CD4-positive, alpha-beta T cell (primary cell): ENCODE measurements at regions not wholly inside any gene's neighbourhood (a gene's known extent, or its start where the extent isn't known, plus 50 kb on each side); places are given as distances from the start of the nearest gene placed in this dataset.

Source experiments
- ATAC-seq: fragments of 200-7000 bp; cut with Tn5 transposase; one replicate; pipeline ENCODE4 v1.10.0; 2022; ENCODE audit warnings: mild to moderate bottlenecking; ENCODE audit not compliant: poor library complexity
- CTCF ChIA-PET: fragments of 350-600 bp; sonication (Branson Sonifier 250); formaldehyde crosslinking; loops from one replicate; lab custom pipeline; 2021; ENCODE audit warnings: antibody characterized with exemption, inconsistent platforms; lab: Charles Lee
- POLR2A ChIA-PET: fragments of 350-600 bp; sonication (Branson Sonifier 250); formaldehyde crosslinking; loops from one replicate; lab custom pipeline; 2021; ENCODE audit warnings: antibody characterized with exemption, inconsistent platforms; lab: Charles Lee
- DNase-seq, 14 experiments: peaks; one replicate each; pipeline ENCODE4 v3.0.0-alpha.2; 2013 to 2020; ENCODE audit warnings: mixed read lengths in 2 of 14
- H3K27ac ChIP-seq, 2 donors: one replicate each; pipeline versions ENCODE4 v1.5.1 to v1.7.0; 2013; ENCODE audit warnings: low read length in 2 of 2, low read depth in 1 of 2, mild to moderate bottlenecking in 1 of 2
- H3K27me3 ChIP-seq, 2 experiments: 1 replicate in 1 of 2; 2 replicates in 1 of 2; pipeline versions ENCODE4 v1.6.1 to v1.7.0; 2013; ENCODE audit warnings: low read length in 2 of 2, control low read depth in 1 of 2, mild to moderate bottlenecking in 1 of 2, moderate library complexity in 1 of 2; ENCODE audit not compliant: insufficient read depth in 2 of 2, control insufficient read depth in 1 of 2
- H3K36me3 ChIP-seq: one replicate; pipeline ENCODE4 v1.6.1; 2013; ENCODE audit warnings: low read length, control low read depth; ENCODE audit not compliant: insufficient read depth
- H3K4me1 ChIP-seq: one replicate; pipeline ENCODE4 v1.6.1; 2013; ENCODE audit warnings: low read length, control low read depth; ENCODE audit not compliant: insufficient read depth
- H3K4me3 ChIP-seq: one replicate; pipeline ENCODE4 v1.5.1; 2013; ENCODE audit warnings: mild to moderate bottlenecking, low read length, moderate library complexity
- H3K9me3 ChIP-seq, 2 experiments: 1 replicate in 1 of 2; 2 replicates in 1 of 2; pipeline versions ENCODE4 v1.6.1 to v1.7.0; 2013; ENCODE audit warnings: low read length in 2 of 2, mild to moderate bottlenecking in 2 of 2, control low read depth in 1 of 2, moderate library complexity in 1 of 2; ENCODE audit not compliant: control insufficient read depth in 1 of 2, insufficient read depth in 1 of 2
- H3K27ac Mint-ChIP-seq: one replicate; pipeline ENCODE4 v1.8.0; 2020; ENCODE audit warnings: mixed read lengths
- H3K27me3 Mint-ChIP-seq: one replicate; pipeline ENCODE4 v1.8.0; 2021; ENCODE audit warnings: mixed read lengths
- H3K36me3 Mint-ChIP-seq: one replicate; pipeline ENCODE4 v1.8.0; 2021; ENCODE audit warnings: low read depth, mixed read lengths
- H3K4me1 Mint-ChIP-seq: one replicate; pipeline ENCODE4 v1.8.0; 2021; ENCODE audit warnings: low read depth, mixed read lengths
- H3K4me3 Mint-ChIP-seq: one replicate; pipeline ENCODE4 v1.8.0; 2020; ENCODE audit warnings: mild to moderate bottlenecking, mixed read lengths
- H3K9me3 Mint-ChIP-seq: one replicate; pipeline ENCODE4 v1.8.0; 2020; ENCODE audit warnings: mixed read lengths
- CTCF ChIP-seq: fragments of 200-600 bp; IDR thresholded peaks from one replicate; pipeline ENCODE4 v1.8.0; 2022; ENCODE audit warnings: antibody characterized with exemption, mild to moderate bottlenecking
- intact Hi-C, 2 experiments: fragments of 100-400 bp; cut with DNase I in 1 of 2; cut with micrococcal nuclease in 1 of 2; formaldehyde crosslinking; loops; one replicate each; pipeline versions ENCODE4 v1.15.1 to v1.9.0; 2023 to 2025; cut with DNase I, micrococcal nuclease

GRCh38 chr2:49335546-49335945, 181.2 kb upstream of the FSHR start:
- intact Hi-C loops, result no loop called here
- no peak for ATAC-seq
- Mint-ChIP-seq H3K36me3 (no peaks in the 10 kb centered on the region), H3K9me3 (no peaks in the 10 kb centered on the region), H3K27me3 (no peaks in the 10 kb centered on the region), H3K4me1 (no peaks in the 10 kb centered on the region), H3K4me3 (no peak overlapping the region), H3K27ac (no peak overlapping the region)
- Histone ChIP-seq H3K9me3 (no peaks in the 10 kb centered on the region), H3K4me3 (no peak overlapping the region), H3K4me1 (no peaks in the 10 kb centered on the region), H3K27me3 (no peaks in the 10 kb centered on the region), H3K27ac (no peak overlapping the region), H3K36me3 (no peaks in the 10 kb centered on the region)
- no peak for TF ChIP-seq CTCF
- ChIA-PET CTCF (interaction anchor here (0.8 kb wide), 1 partner anchor 37 kb away, joined by 3 read pairs; no protein-coding TSS in a partner anchor), POLR2A (no interaction called here)
- no peak for DNase-seq

- Histone ChIP-seq H3K9me3 (no peaks in the 10 kb centered on the region), H3K27ac (no peak overlapping the region), H3K4me1 (no peaks in the 10 kb centered on the region), H3K36me3 (no peaks in the 10 kb centered on the region), H3K4me3 (no peak overlapping the region), H3K27me3 (no peaks in the 10 kb centered on the region)
- ATAC-seq, result no peak
- Mint-ChIP-seq H3K36me3 (no peaks in the 10 kb centered on the region), H3K27me3 (no peaks in the 10 kb centered on the region), H3K4me3 (no peak overlapping the region), H3K4me1 (no peaks in the 10 kb centered on the region), H3K27ac (no peak overlapping the region), H3K9me3 (no peaks in the 10 kb centered on the region)
- CTCF ChIA-PET, result no interaction called here
- POLR2A ChIA-PET, result no interaction called here
- DNase-seq, result no peak
- no peak for TF ChIP-seq CTCF
- intact Hi-C loops, result no loop called here
Measured at GRCh38 chr2:49332415-49332814, 178.1 kb upstream of the FSHR start.

GRCh38 chr2:49318531-49318930, 164.2 kb upstream of the FSHR start:
- no peak overlapping the region for H3K27ac ChIP-seq
- H3K27me3 Mint-ChIP-seq, result no peaks in the 10 kb centered on the region
- intact Hi-C loops, result no loop called here
- no peak for TF ChIP-seq CTCF
- ChIA-PET CTCF (no interaction called here), POLR2A (no interaction called here)
- H3K9me3 ChIP-seq, result peaks cover 0 to 3% of the 10 kb centered on the region in 2 experiments
- no peaks in the 10 kb centered on the region for H3K36me3 ChIP-seq
- H3K4me1 ChIP-seq, result no peaks in the 10 kb centered on the region
- no peak for ATAC-seq
- H3K27ac Mint-ChIP-seq, result no peak overlapping the region
- DNase-seq, result no peak
- H3K4me1 Mint-ChIP-seq, result no peaks in the 10 kb centered on the region
- no peak overlapping the region for H3K4me3 ChIP-seq
- peaks cover 5% of the 10 kb centered on the region for H3K9me3 Mint-ChIP-seq
- no peaks in the 10 kb centered on the region for H3K27me3 ChIP-seq
- H3K36me3 Mint-ChIP-seq, result no peaks in the 10 kb centered on the region
- no peak overlapping the region for H3K4me3 Mint-ChIP-seq
